A673 (cell line): ENCODE measurements at regions not wholly inside any gene's neighbourhood (a gene's known extent, or its start where the extent isn't known, plus 50 kb on each side); places are given as distances from the start of the nearest gene placed in this dataset.

ENCODE experiments used
- CTCF ChIP-seq: fragments of 300-800, 200-600 bp; sonication (generic); conservative IDR thresholded peaks from 2 replicates; pipeline ENCODE4 v1.5.1; 2017; ENCODE audit warnings: low read depth, mild to moderate bottlenecking, antibody characterized with exemption, low read length, moderate library complexity, mixed read lengths
- EZH2 ChIP-seq: fragments of 200-600 bp; sonication (generic); IDR thresholded peaks from 2 replicates; pipeline ENCODE4 v1.6.1; 2017; ENCODE audit warnings: borderline replicate concordance, low read depth, mild to moderate bottlenecking, mixed read lengths, antibody characterized with exemption, low read length; ENCODE audit not compliant: poor library complexity, severe bottlenecking

GRCh38 chr13:43981512-43982301 is 102.0 kb downstream of the LACC1 start:
- TF ChIP-seq CTCF: no peak
- TF ChIP-seq EZH2: no peak
